Stomach (tissue), 4 donors: ENCODE measurements at regions not wholly inside any gene's neighbourhood (a gene's known extent, or its start where the extent isn't known, plus 50 kb on each side); places are given as distances from the start of the nearest gene placed in this dataset.

Source experiments
- POLR2AphosphoS5 ChIP-seq, 3 donors: sonication (generic); formaldehyde crosslinking; IDR thresholded peaks; one replicate each; pipeline ENCODE4 v1.6.1; 2016; ENCODE audit warnings: antibody characterized with exemption in 3 of 3
- TF ChIP-seq, protein P1 (sequence below), 7 experiments: fragments of 450-650 bp in 4 of 7; fragments of 200-600 bp in 3 of 7; sonication (generic) in 3 of 7; IDR thresholded peaks; one replicate each; pipeline ENCODE4 v1.5.1; 2016 to 2019; ENCODE audit warnings: antibody characterized with exemption in 7 of 7, control low read depth in 2 of 7, mild to moderate bottlenecking in 1 of 7

DNA sequence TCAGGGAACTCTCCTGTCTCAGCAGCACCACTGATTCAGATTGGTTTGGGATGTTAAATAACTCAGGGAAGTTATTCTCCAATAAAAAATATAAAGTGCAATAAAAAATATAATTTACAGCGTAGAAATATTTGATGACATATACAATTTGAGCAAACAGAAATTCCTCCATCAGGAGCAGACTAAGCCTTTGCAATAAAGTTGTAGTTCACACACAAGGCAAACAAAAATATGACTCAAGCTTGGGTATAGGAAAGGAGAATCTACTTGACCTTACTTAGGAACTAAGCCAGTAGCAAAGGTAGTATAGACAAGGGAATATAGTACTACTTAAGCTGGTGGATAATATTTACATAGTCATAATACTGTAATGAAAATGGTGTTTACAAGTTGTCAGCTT is 264.1 kb downstream of the KIF21A start:
- TF ChIP-seq, protein P1, sequence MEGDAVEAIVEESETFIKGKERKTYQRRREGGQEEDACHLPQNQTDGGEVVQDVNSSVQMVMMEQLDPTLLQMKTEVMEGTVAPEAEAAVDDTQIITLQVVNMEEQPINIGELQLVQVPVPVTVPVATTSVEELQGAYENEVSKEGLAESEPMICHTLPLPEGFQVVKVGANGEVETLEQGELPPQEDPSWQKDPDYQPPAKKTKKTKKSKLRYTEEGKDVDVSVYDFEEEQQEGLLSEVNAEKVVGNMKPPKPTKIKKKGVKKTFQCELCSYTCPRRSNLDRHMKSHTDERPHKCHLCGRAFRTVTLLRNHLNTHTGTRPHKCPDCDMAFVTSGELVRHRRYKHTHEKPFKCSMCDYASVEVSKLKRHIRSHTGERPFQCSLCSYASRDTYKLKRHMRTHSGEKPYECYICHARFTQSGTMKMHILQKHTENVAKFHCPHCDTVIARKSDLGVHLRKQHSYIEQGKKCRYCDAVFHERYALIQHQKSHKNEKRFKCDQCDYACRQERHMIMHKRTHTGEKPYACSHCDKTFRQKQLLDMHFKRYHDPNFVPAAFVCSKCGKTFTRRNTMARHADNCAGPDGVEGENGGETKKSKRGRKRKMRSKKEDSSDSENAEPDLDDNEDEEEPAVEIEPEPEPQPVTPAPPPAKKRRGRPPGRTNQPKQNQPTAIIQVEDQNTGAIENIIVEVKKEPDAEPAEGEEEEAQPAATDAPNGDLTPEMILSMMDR (IDR thresholded peaks at IDR 0.05): no peak
- TF ChIP-seq POLR2AphosphoS5 (IDR thresholded peaks at IDR 0.05): no peak
